SK-N-SH (cell line): ENCODE measurements at regions not wholly inside any gene's neighbourhood (a gene's known extent, or its start where the extent isn't known, plus 50 kb on each side); places are given as distances from the start of the nearest gene placed in this dataset.

Experiments
- ELF1 ChIP-seq: IDR thresholded peaks from 2 replicates; pipeline ENCODE4 v1.4.0; 2012
- EP300 ChIP-seq, 2 experiments: IDR thresholded peaks; 2 replicates each; pipeline versions ENCODE4 v1.4.0 to v1.6.1; 2012; ENCODE audit warnings: borderline replicate concordance in 1 of 2, low read depth in 1 of 2, low read length in 1 of 2
- JUND ChIP-seq: IDR thresholded peaks from 2 replicates; pipeline ENCODE4 v1.4.0; 2012
- MXI1 ChIP-seq: IDR thresholded peaks from 2 replicates; pipeline ENCODE4 v1.6.1; 2012; ENCODE audit warnings: mild to moderate bottlenecking, low read depth, low read length, improper control_type of control experiment
- POLR2AphosphoS5 ChIP-seq: IDR thresholded peaks from 2 replicates; pipeline ENCODE4 v1.6.1; 2012; ENCODE audit warnings: low read depth, low read length
- RAD21 ChIP-seq: IDR thresholded peaks from 2 replicates; pipeline ENCODE4 v1.6.1; 2012; ENCODE audit warnings: mild to moderate bottlenecking, low read length
- RCOR1 ChIP-seq: fragments of 150-350 bp; IDR thresholded peaks from 2 replicates; pipeline ENCODE4 v1.6.1; 2017; ENCODE audit warnings: antibody characterized with exemption, low read length
- SMC3 ChIP-seq: IDR thresholded peaks from 2 replicates; pipeline ENCODE4 v1.6.1; 2012; ENCODE audit warnings: low read depth, low read length, improper control_type of control experiment
- TAF1 ChIP-seq: IDR thresholded peaks from 2 replicates; pipeline ENCODE4 v1.6.1; 2012; ENCODE audit warnings: low read depth, mild to moderate bottlenecking, low read length, moderate library complexity, borderline replicate concordance
- TEAD4 ChIP-seq: IDR thresholded peaks from 2 replicates; pipeline ENCODE4 v1.4.0; 2012; ENCODE audit warnings: mild to moderate bottlenecking, borderline replicate concordance; ENCODE audit not compliant: insufficient read depth
- TF ChIP-seq, protein P1 (sequence below): IDR thresholded peaks from 2 replicates; pipeline ENCODE4 v1.4.0; 2012; ENCODE audit warnings: low read depth, borderline replicate concordance
- TF ChIP-seq, protein P2 (sequence below): IDR thresholded peaks from 2 replicates; pipeline ENCODE4 v1.6.1; 2012; ENCODE audit warnings: mild to moderate bottlenecking, low read depth, low read length, moderate library complexity
- TF ChIP-seq, protein P3 (sequence below): IDR thresholded peaks from 2 replicates; pipeline ENCODE4 v1.4.0; 2012; ENCODE audit warnings: low read depth, borderline replicate concordance
- TF ChIP-seq, protein P4 (sequence below): fragments of 200-600 bp; sonication (generic); IDR thresholded peaks from 2 replicates; pipeline ENCODE4 v1.6.1; 2017; ENCODE audit warnings: antibody characterized with exemption, mild to moderate bottlenecking, moderate library complexity

DNA sequence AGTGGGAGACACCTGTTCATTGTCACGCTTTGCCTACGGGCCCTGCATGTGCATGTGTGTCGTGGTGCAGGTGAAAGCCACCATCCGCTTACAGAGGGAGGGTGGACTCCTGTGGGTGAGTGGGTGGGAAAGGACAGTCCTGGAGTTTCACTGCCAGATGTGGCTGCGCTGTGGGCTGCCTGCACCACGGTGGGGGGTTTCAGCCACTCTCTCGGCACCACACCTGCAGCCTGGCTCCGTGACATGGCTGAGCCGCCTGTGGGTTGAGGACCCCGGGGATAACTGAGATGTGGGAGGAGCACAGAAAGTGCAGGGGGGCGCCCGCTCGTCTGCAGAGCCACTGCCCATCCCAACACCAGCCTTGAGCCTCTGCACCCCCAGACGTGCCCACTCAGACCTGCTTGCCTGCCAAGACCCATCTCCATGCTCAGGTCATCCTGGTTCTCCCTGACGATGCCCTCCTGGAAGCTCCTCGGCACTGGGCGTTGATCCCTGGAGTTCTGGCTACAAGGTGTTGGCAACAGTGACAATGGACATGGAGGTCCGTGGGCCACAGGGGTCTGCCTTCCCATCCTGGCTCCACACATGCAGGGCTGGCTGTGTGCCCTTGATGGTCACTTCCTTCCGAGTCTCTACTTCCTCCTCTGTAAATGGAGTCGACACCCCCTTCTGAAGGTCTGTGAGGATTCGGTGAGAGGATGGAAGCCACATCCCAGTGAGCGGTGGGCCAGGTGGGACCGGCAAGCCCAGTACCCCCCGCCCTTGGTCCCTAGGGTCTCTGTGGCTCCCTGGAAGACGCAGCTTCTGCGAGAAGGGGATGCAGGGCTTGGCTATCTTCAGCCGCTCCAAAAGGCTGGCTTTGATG, 1007.0 kb downstream of the BRD1 start:
- TF ChIP-seq TAF1 (no peak), MXI1 (no peak), POLR2AphosphoS5 (no peak), TEAD4 (no peak), ELF1 (no peak), RAD21 (no peak), EP300 (IDR thresholded peaks at IDR 0.05; ENCODE audit: borderline replicate concordance in 1 of 2, low read depth in 1 of 2, low read length in 1 of 2) (no peak), RCOR1 (no peak), JUND (no peak), SMC3 (no peak)
- TF ChIP-seq, protein P1, sequence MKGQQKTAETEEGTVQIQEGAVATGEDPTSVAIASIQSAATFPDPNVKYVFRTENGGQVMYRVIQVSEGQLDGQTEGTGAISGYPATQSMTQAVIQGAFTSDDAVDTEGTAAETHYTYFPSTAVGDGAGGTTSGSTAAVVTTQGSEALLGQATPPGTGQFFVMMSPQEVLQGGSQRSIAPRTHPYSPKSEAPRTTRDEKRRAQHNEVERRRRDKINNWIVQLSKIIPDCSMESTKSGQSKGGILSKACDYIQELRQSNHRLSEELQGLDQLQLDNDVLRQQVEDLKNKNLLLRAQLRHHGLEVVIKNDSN: no peak
- TF ChIP-seq, protein P2, sequence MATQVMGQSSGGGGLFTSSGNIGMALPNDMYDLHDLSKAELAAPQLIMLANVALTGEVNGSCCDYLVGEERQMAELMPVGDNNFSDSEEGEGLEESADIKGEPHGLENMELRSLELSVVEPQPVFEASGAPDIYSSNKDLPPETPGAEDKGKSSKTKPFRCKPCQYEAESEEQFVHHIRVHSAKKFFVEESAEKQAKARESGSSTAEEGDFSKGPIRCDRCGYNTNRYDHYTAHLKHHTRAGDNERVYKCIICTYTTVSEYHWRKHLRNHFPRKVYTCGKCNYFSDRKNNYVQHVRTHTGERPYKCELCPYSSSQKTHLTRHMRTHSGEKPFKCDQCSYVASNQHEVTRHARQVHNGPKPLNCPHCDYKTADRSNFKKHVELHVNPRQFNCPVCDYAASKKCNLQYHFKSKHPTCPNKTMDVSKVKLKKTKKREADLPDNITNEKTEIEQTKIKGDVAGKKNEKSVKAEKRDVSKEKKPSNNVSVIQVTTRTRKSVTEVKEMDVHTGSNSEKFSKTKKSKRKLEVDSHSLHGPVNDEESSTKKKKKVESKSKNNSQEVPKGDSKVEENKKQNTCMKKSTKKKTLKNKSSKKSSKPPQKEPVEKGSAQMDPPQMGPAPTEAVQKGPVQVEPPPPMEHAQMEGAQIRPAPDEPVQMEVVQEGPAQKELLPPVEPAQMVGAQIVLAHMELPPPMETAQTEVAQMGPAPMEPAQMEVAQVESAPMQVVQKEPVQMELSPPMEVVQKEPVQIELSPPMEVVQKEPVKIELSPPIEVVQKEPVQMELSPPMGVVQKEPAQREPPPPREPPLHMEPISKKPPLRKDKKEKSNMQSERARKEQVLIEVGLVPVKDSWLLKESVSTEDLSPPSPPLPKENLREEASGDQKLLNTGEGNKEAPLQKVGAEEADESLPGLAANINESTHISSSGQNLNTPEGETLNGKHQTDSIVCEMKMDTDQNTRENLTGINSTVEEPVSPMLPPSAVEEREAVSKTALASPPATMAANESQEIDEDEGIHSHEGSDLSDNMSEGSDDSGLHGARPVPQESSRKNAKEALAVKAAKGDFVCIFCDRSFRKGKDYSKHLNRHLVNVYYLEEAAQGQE: no peak
- TF ChIP-seq, protein P3, sequence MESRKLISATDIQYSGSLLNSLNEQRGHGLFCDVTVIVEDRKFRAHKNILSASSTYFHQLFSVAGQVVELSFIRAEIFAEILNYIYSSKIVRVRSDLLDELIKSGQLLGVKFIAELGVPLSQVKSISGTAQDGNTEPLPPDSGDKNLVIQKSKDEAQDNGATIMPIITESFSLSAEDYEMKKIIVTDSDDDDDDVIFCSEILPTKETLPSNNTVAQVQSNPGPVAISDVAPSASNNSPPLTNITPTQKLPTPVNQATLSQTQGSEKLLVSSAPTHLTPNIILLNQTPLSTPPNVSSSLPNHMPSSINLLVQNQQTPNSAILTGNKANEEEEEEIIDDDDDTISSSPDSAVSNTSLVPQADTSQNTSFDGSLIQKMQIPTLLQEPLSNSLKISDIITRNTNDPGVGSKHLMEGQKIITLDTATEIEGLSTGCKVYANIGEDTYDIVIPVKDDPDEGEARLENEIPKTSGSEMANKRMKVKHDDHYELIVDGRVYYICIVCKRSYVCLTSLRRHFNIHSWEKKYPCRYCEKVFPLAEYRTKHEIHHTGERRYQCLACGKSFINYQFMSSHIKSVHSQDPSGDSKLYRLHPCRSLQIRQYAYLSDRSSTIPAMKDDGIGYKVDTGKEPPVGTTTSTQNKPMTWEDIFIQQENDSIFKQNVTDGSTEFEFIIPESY: no peak
- TF ChIP-seq, protein P4, sequence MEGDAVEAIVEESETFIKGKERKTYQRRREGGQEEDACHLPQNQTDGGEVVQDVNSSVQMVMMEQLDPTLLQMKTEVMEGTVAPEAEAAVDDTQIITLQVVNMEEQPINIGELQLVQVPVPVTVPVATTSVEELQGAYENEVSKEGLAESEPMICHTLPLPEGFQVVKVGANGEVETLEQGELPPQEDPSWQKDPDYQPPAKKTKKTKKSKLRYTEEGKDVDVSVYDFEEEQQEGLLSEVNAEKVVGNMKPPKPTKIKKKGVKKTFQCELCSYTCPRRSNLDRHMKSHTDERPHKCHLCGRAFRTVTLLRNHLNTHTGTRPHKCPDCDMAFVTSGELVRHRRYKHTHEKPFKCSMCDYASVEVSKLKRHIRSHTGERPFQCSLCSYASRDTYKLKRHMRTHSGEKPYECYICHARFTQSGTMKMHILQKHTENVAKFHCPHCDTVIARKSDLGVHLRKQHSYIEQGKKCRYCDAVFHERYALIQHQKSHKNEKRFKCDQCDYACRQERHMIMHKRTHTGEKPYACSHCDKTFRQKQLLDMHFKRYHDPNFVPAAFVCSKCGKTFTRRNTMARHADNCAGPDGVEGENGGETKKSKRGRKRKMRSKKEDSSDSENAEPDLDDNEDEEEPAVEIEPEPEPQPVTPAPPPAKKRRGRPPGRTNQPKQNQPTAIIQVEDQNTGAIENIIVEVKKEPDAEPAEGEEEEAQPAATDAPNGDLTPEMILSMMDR: no peak
